Smooth muscle cell (in vitro differentiated cells): ENCODE measurements at regions not wholly inside any gene's neighbourhood (a gene's known extent, or its start where the extent isn't known, plus 50 kb on each side); places are given as distances from the start of the nearest gene placed in this dataset.

Experiments used
- DNase-seq: peaks from one replicate; lab custom pipeline; 2025; ENCODE audit not compliant: unreplicated experiment; lab: John Stamatoyannopoulos, UW
- H2AFZ ChIP-seq: fragments of 200-600 bp; sonication (generic); 2 replicates; pipeline ENCODE4 v1.6.0; 2016; ENCODE audit warnings: antibody characterized with exemption, low read depth, mild to moderate bottlenecking
- H3F3A ChIP-seq: fragments of 200-600 bp; sonication (generic); 2 replicates; pipeline ENCODE4 v1.6.0; 2017; ENCODE audit warnings: antibody characterized with exemption, low read depth
- H3K27ac ChIP-seq: fragments of 200-600 bp; sonication (generic); 2 replicates; pipeline ENCODE4 v1.5.1; 2016; ENCODE audit warnings: low read depth, mild to moderate bottlenecking
- H3K27me3 ChIP-seq: fragments of 200-600 bp; sonication (generic); 2 replicates; pipeline ENCODE4 v1.6.1; 2016; ENCODE audit warnings: low read depth, mild to moderate bottlenecking
- H3K36me3 ChIP-seq: fragments of 200-600 bp; sonication (generic); 2 replicates; pipeline ENCODE4 v1.5.1; 2016; ENCODE audit warnings: low read depth
- H3K4me1 ChIP-seq: fragments of 200-600 bp; sonication (generic); 2 replicates; pipeline ENCODE4 v1.5.1; 2016; ENCODE audit warnings: low read depth
- H3K4me2 ChIP-seq: fragments of 200-600 bp; sonication (generic); 2 replicates; pipeline ENCODE4 v1.6.0; 2016; ENCODE audit warnings: mild to moderate bottlenecking
- H3K4me3 ChIP-seq: fragments of 200-600 bp; sonication (generic); 2 replicates; pipeline ENCODE4 v1.5.1; 2016; ENCODE audit warnings: mild to moderate bottlenecking
- H3K79me2 ChIP-seq: fragments of 200-600 bp; sonication (generic); 2 replicates; pipeline ENCODE4 v1.6.0; 2016; ENCODE audit warnings: low read depth, mild to moderate bottlenecking
- H3K9ac ChIP-seq: fragments of 200-600 bp; sonication (generic); 2 replicates; pipeline ENCODE4 v1.6.0; 2016; ENCODE audit warnings: low read depth
- H3K9me3 ChIP-seq: fragments of 200-600 bp; sonication (generic); replicated peaks from 2 replicates; pipeline ENCODE4 v1.5.1; 2016; ENCODE audit warnings: low read depth
- H4K20me1 ChIP-seq: fragments of 200-600 bp; sonication (generic); 2 replicates; pipeline ENCODE4 v1.6.0; 2016; ENCODE audit warnings: low read depth
- CTCF ChIP-seq: fragments of 200-600 bp; sonication (generic); IDR thresholded peaks from 2 replicates; pipeline ENCODE4 v1.5.1; 2017; ENCODE audit warnings: borderline replicate concordance, mild to moderate bottlenecking, antibody characterized with exemption; ENCODE audit not compliant: insufficient read depth, poor library complexity, severe bottlenecking
- WGBS: methylation state at CpG from one replicate; pipeline ENCODE4 v1.1.7; 2016; ENCODE audit warnings: low lambda C conversion rate; 5-methylcytosine and 5-hydroxymethylcytosine counted together

DNA sequence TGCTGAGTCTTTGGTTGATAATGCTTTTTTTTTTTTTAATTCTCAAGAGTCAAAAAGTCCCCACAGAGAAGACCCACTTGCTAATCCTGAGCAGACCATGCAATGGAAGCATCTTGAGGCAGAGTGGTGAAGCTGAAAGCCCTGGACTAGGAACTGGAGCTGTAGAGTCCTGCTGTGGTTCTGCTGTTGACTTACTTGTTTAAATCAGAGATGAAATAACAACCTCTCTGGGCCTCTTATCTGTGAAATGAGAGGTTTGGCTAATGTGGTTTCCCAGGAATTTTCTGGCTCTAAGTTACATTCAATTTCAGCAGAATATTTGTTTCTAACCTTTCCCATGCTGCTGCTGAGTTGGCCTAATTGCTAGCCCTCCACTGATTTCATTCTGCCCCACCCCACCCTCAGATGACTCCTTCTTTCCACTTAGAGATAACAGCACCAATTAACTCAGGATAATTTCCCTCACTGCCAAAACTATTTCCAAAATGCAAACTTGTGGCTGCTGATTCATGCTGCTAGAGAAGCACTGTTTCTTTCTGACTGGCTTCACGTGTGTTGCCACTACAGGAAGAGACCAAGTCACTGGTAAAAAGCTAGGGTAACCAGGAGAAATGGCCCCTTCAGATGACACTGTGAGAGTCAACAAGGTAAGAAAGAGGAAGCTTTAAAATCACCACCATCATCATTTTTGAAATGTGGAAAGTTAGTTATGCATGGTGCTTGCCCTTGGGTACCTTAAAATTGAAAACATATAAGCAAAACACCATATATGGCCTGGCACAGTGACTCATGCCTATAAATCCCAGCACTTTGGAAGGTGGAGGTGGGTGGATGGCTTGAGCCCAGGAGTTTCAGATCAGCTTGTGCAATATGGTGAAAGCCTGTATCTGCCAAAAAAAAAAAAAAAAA, 326.4 kb downstream of the DCHS2 start:
- no peaks in the 10 kb centered on the region for H3K36me3 ChIP-seq
- no peaks in the 10 kb centered on the region for H3K79me2 ChIP-seq
- peaks cover 3% of the 10 kb centered on the region for H3K27me3 ChIP-seq
- TF ChIP-seq CTCF: no peak
- H3F3A ChIP-seq: peaks cover 7% of the 10 kb centered on the region
- no peaks in the 10 kb centered on the region for H3K4me1 ChIP-seq
- H3K9me3 ChIP-seq: no peaks in the 10 kb centered on the region
- H2AFZ ChIP-seq: no peak overlapping the region
- peak overlapping the region; percentile 22 for H3K9ac ChIP-seq
- H4K20me1 ChIP-seq: no peaks in the 10 kb centered on the region
- DNase-seq: no peak
- peak overlapping the region; percentile 34 for H3K4me2 ChIP-seq
- H3K27ac ChIP-seq: peak overlapping the region; percentile 85
- H3K4me3 ChIP-seq: no peak overlapping the region
- 0% methylated on average over 1 of the region's 1 CpG for WGBS

GRCh38 chr4:154160519-154161301, 330.9 kb downstream of the DCHS2 start:
- Histone ChIP-seq H2AFZ (no peak overlapping the region), H3K27me3 (peaks cover 3% of the 10 kb centered on the region), H3K9ac (no peak overlapping the region), H3K27ac (no peak overlapping the region), H3K36me3 (no peaks in the 10 kb centered on the region), H3K4me1 (no peaks in the 10 kb centered on the region), H3K4me3 (no peak overlapping the region), H3F3A (no peaks in the 10 kb centered on the region), H4K20me1 (no peaks in the 10 kb centered on the region), H3K4me2 (no peak overlapping the region), H3K9me3 (no peaks in the 10 kb centered on the region), H3K79me2 (no peaks in the 10 kb centered on the region)
- TF ChIP-seq CTCF: no peak
- DNase-seq: no peak
- WGBS: 51% methylated on average over 5 of the region's 5 CpGs

- Histone ChIP-seq H3K4me1 (no peaks in the 10 kb centered on the region), H3K27ac (no peak overlapping the region), H3K4me2 (no peak overlapping the region), H3K4me3 (no peak overlapping the region), H3F3A (no peaks in the 10 kb centered on the region), H4K20me1 (no peaks in the 10 kb centered on the region), H2AFZ (no peak overlapping the region), H3K27me3 (peaks cover 3% of the 10 kb centered on the region), H3K36me3 (no peaks in the 10 kb centered on the region), H3K9me3 (no peaks in the 10 kb centered on the region), H3K9ac (no peak overlapping the region), H3K79me2 (no peaks in the 10 kb centered on the region)
- no peak for DNase-seq
- no peak for TF ChIP-seq CTCF
- 85% methylated on average over 6 of the region's 6 CpGs for WGBS
These were observed 333.0 kb downstream of the DCHS2 start for GRCh38 chr4:154158361-154159155.
